SK-MEL-5 (cell line): ENCODE measurements at regions not wholly inside any gene's neighbourhood (a gene's known extent, or its start where the extent isn't known, plus 50 kb on each side); places are given as distances from the start of the nearest gene placed in this dataset.
A peak's percentile ranks its signal among the peaks of the same experiment; 100 is the strongest.
"Not testable (repeated sequence)": the region's sequence is repeated elsewhere in the genome, so short reads cannot be mapped to it uniquely, and the experiment has no call there.

Source experiments
- DNase-seq: peaks from one replicate; pipeline ENCODE4 v3.0.0-alpha.2; 2016; ENCODE audit warnings: low read depth, low spot score
- in situ Hi-C: cut with HindIII; loops from 2 replicates; pipeline ENCODE4 v1.10.0; 2016; ENCODE audit warnings: low sequenced_read_pairs, high pct_unique_total_duplicates, low pct_unique_long_range_greater_than_20kb
- small RNA-seq, 2 experiments: library from RNA; depleted of rRNA; stranded (forward); fragments of <200 nt; gene quantifications; one replicate each; pipeline ENCODE3, GENCODE V24; 2014

DNA sequence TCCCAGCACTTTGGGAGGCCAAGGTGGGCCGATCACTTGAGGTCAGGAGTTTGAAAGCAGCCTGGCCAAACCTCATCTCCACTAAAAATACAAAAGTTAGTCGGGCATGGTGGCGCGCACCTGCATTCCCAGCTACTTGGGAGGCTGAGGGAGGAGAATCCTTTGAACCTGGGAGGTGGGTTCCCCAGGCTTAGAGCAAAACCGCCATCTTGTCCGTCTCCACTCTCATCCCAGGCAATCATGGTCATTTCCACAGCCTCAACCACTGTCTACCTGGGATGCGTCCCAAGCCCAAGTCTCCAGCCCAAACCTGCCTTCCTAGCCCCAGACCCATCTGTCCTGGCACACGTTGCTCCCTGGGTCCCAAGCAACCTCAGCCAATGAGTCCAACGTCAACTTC, 71.1 kb upstream of the CLEC6A start:
- DNase-seq, in situ Hi-C loops: not testable (repeated sequence)

DNA sequence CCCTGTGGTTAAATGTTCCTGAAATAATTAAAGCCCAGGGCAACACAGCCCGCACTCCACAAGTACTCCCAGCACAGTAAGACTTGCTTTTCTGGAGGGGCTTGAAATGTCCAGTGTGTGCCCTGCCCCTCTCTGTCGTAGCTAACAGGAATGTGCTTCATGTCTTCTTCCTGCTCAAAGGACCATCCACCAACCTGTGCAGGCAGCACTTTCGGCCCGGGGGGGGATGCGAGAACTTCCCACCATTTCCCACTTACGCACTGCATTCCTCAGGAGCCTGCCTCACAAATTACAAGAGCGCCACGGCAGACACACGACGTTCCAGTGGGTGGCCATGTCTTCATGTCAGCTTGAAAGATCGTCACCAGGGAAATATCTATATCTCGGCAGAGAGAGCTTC, 70.3 kb upstream of the CLEC6A start:
- DNase-seq, in situ Hi-C loops: not testable (repeated sequence)

DNA sequence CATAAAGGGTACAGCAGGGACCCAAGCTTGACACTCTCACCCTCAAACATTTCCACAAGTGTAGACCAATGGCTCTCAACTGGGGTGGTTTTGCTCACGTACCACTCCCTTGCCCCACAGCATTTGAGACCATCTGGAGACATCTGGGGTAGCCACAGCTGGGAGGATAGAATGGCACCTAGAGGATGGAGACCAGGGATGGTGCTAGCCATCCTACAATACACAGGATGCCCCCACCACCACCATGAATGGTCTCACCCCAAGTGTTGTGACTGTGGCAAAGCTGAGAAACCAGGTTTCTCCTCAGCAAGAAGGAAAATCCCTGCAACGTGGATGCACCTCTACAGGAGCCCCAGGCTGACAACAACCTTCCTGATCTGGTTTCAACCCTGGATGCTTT, 69.1 kb upstream of the CLEC6A start:
- DNase-seq, in situ Hi-C loops: not testable (repeated sequence)

DNA sequence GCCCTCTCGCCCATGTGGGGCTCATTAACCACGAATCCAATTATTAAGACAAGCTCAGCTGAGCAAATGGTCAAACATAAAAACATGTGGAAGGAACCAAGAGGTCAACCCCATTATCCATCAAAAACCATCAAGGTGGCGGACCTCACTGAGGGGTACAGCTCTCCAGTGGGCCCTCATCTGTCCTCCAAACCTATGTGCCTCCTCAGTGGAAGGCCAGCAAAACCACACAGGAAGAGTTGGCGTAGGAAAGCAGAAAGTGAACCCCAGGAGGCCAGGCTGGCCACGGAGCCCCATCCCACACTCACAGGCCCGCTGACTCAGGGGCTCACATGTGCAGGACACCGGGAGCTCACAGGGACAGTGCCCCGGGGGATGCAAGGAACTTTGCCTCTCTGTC, 66.5 kb upstream of the CLEC6A start:
- in situ Hi-C loops, DNase-seq: not testable (repeated sequence)

DNA sequence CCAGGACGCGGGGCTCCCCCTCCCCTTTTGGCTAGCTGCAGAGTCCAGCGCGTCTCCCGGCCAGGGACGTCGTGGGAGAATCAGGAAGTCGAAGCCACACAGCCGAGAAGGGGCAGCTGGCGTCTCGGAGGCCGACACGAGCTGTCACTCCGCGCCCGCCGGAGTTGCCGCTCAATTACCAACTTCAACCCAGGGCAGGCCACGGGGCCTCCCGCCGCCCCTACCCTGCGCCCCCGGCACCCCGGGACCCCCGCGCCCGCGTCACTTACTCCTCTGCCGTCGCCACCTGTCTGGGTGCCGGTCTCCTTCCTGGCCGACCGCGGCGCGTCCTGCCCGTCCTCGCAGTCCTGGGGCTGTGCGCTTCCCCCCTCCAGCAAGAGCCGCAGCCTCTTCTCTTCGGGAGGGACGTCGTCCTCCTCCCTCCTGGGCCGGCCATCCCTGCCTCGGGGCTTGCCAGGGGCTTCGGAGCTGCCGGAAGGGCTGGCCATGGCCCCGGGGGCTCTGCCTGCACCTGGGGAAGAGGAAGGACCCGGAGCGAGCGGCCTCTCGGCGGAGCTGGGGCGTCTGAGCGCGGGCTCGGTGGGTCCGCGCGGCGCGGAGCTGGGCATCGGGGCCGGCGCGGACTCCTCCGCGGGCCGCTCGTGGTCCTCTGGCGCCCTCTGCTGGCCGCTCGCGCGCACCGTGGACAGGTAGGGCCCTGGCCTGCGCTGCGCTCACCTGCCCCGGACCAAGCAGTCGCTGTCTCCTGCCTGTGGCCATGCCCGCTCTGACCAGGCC, 65.6 kb upstream of the CLEC6A start:
- peak; percentile 34 for DNase-seq

DNA sequence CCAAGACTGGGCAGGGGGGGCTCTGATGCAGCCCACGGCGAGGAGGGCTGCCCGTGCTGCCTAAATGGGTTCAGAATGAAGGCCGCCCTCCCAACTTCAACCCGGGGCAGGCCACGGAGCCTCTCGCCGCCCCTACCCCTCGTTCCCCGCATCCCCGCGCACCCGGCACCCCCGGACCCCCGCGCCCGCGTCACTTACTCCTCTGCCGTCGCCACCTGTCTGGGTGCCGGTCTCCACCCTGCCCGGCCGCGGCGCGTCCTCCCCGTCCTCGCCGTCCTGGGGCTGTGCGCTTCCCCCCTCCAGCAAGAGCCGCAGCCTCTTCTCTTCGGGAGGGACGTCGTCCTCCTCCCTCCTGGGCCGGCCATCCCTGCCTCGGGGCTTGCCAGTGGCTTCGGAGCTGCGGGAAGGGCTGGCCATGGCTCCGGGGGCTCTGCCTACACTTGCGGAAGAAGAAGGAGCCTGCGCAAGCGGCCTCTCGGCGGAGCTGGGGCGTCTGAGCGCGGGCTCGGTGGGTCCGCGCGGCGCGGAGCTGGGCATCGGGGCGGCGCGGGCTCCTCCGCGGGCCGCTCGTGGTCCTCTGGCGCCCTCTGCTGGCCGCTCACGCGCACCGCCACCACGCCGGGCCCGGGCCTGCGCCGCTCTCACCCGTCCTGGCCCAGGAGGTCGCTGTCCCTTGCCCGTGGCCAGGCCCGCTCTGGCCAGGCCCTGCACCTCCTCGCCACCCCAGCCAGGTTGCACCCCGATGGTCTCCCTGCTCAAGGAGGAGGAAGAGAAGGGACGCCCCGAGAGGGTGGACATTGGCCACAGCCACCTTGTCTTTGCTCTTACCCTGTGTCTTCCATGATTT, 59.3 kb upstream of the CLEC6A start:
- in situ Hi-C loops: not testable (repeated sequence)
- peak; percentile 52 for DNase-seq

More for the DNA sequence above, 65.6 kb upstream of the CLEC6A start:
- in situ Hi-C loops: not testable (repeated sequence)

DNA sequence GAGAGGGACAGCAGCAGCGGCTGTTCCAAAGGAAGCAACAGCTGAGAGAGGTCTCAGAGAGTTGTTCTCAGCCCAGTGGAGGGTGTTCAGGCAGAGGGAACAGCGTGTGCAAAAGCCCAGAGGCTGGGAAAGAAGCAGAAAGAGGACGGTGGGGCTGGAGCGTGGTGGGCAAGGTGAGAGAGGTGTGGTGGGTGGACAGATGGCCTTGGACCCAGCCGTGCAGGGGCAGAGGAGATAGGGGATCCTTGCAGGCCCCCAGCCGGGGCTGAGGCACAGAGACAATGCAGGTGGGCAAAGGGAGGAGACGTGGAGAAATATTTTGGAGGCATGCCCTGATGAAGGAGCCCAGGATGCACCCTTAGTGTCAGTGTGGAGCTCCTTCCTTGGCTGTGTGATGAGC, 58.4 kb upstream of the CLEC6A start:
- DNase-seq, in situ Hi-C loops: not testable (repeated sequence)

DNA sequence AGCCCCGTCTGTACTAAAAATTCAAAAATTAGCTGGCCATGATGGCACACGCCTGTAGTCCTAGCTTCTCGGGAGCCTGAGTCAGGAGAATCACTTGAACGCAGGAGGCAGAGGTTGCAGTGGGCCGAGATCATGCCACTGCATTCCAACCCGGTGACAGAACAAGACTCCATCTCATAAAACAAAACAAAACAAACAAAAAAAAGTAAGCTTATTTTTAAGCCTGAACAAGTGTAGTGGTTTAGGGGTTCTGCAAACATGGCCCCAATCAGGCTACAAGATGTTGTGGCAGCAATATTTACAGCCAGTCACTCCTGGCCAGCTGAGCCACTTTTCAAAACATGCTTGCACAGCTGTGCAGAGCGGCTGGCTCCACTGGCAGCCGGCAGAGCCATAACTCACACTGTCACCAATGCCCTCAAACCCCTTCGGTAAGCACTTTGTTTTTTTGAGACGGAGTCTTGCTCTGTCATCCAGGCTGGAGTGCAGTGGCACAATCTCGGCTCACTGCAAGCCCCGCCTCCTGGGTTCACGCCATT, 56.2 kb upstream of the CLEC6A start:
- DNase-seq, in situ Hi-C loops: not testable (repeated sequence)

DNA sequence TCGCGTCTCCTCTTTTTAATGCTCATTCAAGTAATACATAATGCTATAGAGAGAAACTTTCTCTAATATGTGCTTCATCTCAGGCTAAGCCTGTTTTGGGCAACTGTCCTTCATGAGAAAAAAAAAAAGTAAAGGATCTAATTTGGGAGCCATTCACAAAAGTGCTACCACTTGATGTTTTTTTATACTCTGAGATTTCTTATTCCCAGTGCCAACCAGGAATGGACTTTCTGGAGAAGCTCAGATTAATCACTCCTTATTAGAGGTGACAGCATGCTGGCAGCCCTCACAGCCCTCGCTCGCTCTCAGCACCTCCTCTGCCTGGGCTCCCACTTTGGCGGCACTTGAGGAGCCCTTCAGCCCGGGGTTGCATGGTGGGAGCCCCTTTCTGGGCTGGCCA, 51.9 kb upstream of the CLEC6A start:
- DNase-seq, in situ Hi-C loops: not testable (repeated sequence)

DNA sequence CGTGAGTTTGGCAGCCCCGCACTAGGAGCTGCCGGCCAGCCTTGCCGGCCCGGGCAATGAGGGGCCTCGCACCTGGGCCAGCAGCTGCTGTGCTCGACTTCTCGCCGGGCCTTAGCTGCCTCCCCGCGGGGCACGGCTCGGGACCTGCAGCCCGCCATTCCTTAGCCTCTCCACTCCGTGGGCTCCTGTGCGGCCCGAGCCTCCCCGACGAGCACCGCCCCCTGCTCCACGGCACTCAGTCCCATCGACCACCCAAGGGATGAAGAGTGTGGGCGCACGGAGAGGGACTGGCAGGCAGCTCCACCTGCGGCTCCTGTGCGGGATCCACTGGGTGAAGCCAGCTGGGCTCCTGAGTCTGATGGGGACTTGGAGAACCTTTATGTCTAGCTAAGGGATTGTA, 51.4 kb upstream of the CLEC6A start:
- DNase-seq, in situ Hi-C loops: not testable (repeated sequence)

Small RNA genes in the stretch of these regions (small RNA-seq; reads per million reads assigned to genes)
- gene AC092745.3: 0 reads per million in 2 experiments
